Mesothelial cell of epicardium (in vitro differentiated cells): ENCODE measurements at regions not wholly inside any gene's neighbourhood (a gene's known extent, or its start where the extent isn't known, plus 50 kb on each side); places are given as distances from the start of the nearest gene placed in this dataset.

ENCODE experiments used
- DNase-seq, 2 experiments: peaks; one replicate each; pipeline ENCODE4 v3.0.0; 2021; ENCODE audit warnings: low spot score in 2 of 2; ENCODE audit not compliant: unreplicated experiment in 2 of 2
- H3K27ac Mint-ChIP-seq: 2 replicates; pipeline ENCODE4 v1.8.0; 2021; ENCODE audit warnings: mixed read lengths
- H3K27me3 Mint-ChIP-seq: 2 replicates; pipeline ENCODE4 v1.8.0; 2021; ENCODE audit warnings: low read depth, mixed read lengths
- H3K36me3 Mint-ChIP-seq: 2 replicates; pipeline ENCODE4 v1.8.0; 2021; ENCODE audit warnings: mixed read lengths
- H3K4me1 Mint-ChIP-seq: 2 replicates; pipeline ENCODE4 v1.8.0; 2021; ENCODE audit warnings: mixed read lengths
- H3K4me3 Mint-ChIP-seq: 2 replicates; pipeline ENCODE4 v1.8.0; 2021; ENCODE audit warnings: mild to moderate bottlenecking, moderate library complexity, mixed read lengths
- H3K9me3 Mint-ChIP-seq: 2 replicates; pipeline ENCODE4 v1.8.0; 2021; ENCODE audit warnings: mixed read lengths
- CTCF ChIP-seq: fragments of 200-600 bp; sonication (generic); IDR thresholded peaks from one replicate; pipeline ENCODE4 v1.5.0; 2021; ENCODE audit warnings: antibody characterized with exemption; ENCODE audit not compliant: unreplicated experiment

- Mint-ChIP-seq H3K4me3 (no peak overlapping the region), H3K27ac (peak overlapping the region; percentile 21), H3K36me3 (no peaks in the 10 kb centered on the region), H3K27me3 (no peaks in the 10 kb centered on the region), H3K4me1 (no peaks in the 10 kb centered on the region), H3K9me3 (peaks cover 8% of the 10 kb centered on the region)
- no peak for TF ChIP-seq CTCF
- no peak for DNase-seq
These were observed 696.7 kb upstream of the MARCKS start for GRCh38 chr6:113160306-113161017.

GRCh38 chr6:113161018-113161315 is 696.2 kb upstream of the MARCKS start:
- no peak for TF ChIP-seq CTCF
- H3K36me3 Mint-ChIP-seq: no peaks in the 10 kb centered on the region
- DNase-seq: no peak
- no peak overlapping the region for H3K4me3 Mint-ChIP-seq
- H3K4me1 Mint-ChIP-seq: no peaks in the 10 kb centered on the region
- peaks cover 3% of the 10 kb centered on the region for H3K9me3 Mint-ChIP-seq
- H3K27me3 Mint-ChIP-seq: no peaks in the 10 kb centered on the region
- peak overlapping the region; percentile 21 for H3K27ac Mint-ChIP-seq

GRCh38 chr6:113162739-113163138 is 694.4 kb upstream of the MARCKS start:
- no peak for DNase-seq
- no peak for TF ChIP-seq CTCF
- no peaks in the 10 kb centered on the region for H3K9me3 Mint-ChIP-seq
- no peak overlapping the region for H3K27ac Mint-ChIP-seq
- no peaks in the 10 kb centered on the region for H3K27me3 Mint-ChIP-seq
- H3K36me3 Mint-ChIP-seq: no peaks in the 10 kb centered on the region
- no peak overlapping the region for H3K4me3 Mint-ChIP-seq
- H3K4me1 Mint-ChIP-seq: no peaks in the 10 kb centered on the region

- DNase-seq: no peak
- Mint-ChIP-seq H3K27me3 (no peaks in the 10 kb centered on the region), H3K4me1 (peaks cover 14% of the 10 kb centered on the region)
These were observed 689.1 kb upstream of the MARCKS start for GRCh38 chr6:113168057-113168456.

GRCh38 chr6:113169484-113169883 is 687.7 kb upstream of the MARCKS start:
- no peak for DNase-seq

More at GRCh38 chr6:113168057-113168456, 689.1 kb upstream of the MARCKS start:
- Mint-ChIP-seq H3K36me3 (peaks cover 4% of the 10 kb centered on the region), H3K27ac (no peak overlapping the region), H3K4me3 (no peak overlapping the region), H3K9me3 (peaks cover 10% of the 10 kb centered on the region)
- TF ChIP-seq CTCF: no peak

More at GRCh38 chr6:113169484-113169883, 687.7 kb upstream of the MARCKS start:
- Mint-ChIP-seq H3K27me3 (no peaks in the 10 kb centered on the region), H3K4me3 (no peak overlapping the region), H3K27ac (no peak overlapping the region), H3K36me3 (peaks cover 4% of the 10 kb centered on the region), H3K4me1 (peaks cover 14% of the 10 kb centered on the region), H3K9me3 (peaks cover 10% of the 10 kb centered on the region)
- TF ChIP-seq CTCF: no peak
